Fibroblast of the aortic adventitia (primary cell): ENCODE measurements at regions not wholly inside any gene's neighbourhood (a gene's known extent, or its start where the extent isn't known, plus 50 kb on each side); places are given as distances from the start of the nearest gene placed in this dataset.

Experiments used
- DNase-seq: peaks from one replicate; pipeline ENCODE4 v3.0.0-alpha.2; 2010; ENCODE audit warnings: low read depth
- H3K4me3 ChIP-seq: 2 replicates; pipeline ENCODE4 v1.5.1; 2011; ENCODE audit warnings: low read depth, mild to moderate bottlenecking, control low read depth, low read length, moderate library complexity
- TF ChIP-seq, protein P1 (sequence below): IDR thresholded peaks from 2 replicates; pipeline ENCODE4 v1.5.1; 2011; ENCODE audit warnings: mild to moderate bottlenecking, low read length, control low read depth, inconsistent platforms; ENCODE audit not compliant: insufficient read depth

DNA sequence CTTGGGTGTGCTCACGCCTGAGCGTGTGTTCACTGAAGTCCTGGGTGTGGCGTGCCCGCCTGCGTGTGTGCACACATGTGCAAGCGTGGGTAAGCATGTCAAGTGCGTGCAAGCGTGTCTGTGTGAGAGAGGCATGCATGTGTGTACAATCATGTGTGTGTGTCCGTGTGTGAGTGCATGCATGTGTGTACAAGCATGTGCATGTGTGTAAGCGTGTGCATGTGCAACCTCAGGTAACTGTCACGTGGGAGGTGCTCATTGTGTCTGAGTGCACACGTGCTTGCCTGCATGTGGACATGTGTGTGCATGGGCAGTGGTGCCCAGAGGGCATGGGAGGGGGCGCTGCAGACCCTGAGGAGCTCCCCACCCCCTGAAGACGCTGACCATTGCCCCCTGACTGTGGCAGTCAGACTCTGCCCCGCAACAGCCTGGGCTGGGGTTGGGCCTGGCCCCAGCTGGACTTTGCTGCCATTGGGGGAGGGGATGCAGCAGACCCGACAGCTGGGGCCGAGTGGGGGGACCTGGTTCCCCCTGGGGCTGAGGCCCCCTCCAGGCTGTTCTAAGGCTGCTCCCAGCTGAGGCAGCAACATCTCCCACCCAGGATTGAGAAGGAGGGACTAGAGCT lies 88.1 kb downstream of the UNCX start:
- no peak overlapping the region for H3K4me3 ChIP-seq
- DNase-seq, result no peak
- TF ChIP-seq, protein P1, sequence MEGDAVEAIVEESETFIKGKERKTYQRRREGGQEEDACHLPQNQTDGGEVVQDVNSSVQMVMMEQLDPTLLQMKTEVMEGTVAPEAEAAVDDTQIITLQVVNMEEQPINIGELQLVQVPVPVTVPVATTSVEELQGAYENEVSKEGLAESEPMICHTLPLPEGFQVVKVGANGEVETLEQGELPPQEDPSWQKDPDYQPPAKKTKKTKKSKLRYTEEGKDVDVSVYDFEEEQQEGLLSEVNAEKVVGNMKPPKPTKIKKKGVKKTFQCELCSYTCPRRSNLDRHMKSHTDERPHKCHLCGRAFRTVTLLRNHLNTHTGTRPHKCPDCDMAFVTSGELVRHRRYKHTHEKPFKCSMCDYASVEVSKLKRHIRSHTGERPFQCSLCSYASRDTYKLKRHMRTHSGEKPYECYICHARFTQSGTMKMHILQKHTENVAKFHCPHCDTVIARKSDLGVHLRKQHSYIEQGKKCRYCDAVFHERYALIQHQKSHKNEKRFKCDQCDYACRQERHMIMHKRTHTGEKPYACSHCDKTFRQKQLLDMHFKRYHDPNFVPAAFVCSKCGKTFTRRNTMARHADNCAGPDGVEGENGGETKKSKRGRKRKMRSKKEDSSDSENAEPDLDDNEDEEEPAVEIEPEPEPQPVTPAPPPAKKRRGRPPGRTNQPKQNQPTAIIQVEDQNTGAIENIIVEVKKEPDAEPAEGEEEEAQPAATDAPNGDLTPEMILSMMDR, result no peak

DNA sequence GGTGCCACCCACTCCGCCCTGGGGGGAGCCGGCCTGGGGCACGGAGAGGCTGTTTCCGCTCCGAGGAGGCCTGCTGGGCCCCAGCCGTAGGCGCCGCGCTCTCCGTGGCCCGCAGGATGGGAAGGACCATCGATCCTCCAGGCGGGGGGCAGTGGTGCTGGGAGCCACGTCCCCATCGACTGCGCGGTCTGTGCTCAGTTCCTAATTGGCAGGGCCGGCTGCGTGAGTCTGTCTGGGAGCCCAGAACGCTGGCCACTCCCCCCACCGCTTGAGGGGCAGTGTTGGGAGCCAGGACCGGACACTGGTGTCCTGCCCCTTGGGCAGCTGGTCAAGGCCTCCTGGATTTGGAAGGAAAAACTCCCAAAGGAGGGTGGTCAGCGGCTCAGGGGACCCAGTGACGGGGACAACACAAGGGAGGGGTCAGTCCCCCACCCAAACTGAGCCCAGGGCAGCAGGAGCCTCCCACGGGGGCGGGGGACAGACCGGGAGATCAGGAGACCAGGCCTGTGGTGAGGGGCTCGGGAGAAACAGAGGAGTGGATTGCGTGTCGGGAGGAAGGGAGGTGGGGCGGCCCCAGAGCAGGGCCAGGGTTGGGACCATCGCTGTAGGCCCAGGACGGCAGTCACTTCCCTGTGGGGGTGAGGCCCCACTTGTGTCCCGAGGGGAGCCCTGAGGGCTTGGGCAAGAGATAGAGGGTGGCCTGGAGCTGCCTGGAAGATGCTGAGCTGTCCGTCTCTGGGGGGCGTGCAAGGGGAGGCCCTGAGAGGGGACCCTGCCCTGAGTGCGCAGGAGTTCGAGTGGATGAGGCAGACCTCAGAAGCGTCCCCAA lies 89.0 kb downstream of the UNCX start:
- H3K4me3 ChIP-seq, result no peak overlapping the region
- TF ChIP-seq, protein P1, result no peak
- DNase-seq, result no peak

DNA sequence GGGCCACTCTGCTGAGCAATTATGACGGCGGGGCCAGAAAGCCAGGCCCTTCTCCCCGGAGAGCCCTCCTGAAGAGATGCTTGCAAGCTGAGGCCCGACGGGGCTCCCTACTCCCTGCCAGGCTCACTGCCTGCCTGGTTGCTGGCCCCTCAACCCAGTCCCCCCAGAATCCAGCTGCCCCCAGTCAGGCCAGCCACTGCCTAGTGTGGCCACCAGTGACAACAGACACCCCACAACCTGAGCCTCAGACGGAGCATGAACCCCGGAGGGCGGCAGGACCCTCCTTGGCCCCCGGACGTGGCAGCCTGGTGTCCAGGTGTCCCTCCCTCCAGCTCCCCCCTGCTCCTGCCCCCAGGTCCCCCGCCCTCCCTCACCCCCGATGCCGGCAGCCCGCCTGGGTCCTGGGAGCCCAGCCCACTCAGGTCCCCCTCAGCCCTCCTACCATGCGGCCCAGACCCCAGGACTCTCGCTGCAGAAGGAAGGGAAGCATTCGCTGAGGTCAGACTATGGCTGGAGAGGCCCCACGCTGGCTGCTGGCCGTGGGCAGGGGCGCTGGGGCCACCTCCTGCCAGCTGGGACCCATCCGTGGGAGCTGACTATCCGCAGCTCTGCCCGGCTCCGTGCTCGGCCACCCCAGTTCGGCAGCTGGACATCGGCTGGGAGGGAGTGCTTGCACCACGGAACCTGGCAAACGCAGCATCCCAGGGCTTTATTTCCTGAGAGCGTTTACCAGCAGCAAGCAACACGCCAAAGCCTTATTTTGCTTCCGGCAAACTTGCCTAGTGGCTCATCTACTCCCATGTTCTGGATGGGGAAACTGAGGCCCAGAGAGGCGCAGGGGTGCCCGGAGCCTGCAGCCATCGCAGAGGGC lies 89.8 kb downstream of the UNCX start:
- TF ChIP-seq, protein P1, result no peak
- DNase-seq, result no peak
- no peak overlapping the region for H3K4me3 ChIP-seq

DNA sequence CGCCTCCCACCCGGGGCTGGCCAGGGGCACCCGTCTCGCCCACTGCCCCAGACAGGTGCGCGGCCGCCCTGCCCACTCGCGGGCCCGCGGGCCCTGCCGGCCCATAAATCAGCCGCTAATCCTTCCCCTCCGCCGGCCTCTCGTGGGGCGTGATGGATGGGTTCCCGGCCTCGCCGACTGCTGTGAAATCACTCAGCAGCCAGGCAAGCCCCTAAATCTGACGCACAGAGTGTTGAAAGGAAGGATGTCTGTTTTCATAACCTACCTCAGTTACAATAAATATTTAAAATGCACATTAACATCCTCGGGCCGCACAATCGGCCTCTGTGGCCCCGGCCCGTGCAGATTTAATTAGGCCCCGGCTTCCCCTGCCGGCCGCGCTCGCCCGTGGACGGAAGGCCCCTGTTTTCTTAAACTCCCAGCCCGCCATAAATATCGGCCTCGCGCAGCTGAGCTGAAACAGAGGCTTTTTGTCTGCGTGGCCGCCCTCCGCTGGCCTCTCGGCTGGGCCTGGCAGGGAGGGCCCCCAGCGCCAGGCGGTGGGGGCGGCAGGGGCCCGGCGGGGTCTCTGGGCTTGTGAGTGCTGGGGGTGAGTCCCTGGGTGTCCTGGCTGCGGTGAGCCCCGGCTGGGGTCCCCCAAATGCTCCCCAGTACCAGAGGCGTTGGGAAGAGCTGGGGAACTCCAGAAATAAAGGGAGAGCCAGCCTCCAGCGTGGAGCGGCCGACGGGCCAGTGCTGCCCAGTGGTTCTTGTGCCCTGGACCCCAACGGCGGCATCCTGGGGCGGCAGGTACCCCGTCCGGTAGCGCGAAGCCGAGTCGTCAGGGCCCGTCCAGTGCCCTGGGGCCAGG lies 90.7 kb downstream of the UNCX start:
- no peak for DNase-seq
- TF ChIP-seq, protein P1, result no peak
- no peak overlapping the region for H3K4me3 ChIP-seq

DNA sequence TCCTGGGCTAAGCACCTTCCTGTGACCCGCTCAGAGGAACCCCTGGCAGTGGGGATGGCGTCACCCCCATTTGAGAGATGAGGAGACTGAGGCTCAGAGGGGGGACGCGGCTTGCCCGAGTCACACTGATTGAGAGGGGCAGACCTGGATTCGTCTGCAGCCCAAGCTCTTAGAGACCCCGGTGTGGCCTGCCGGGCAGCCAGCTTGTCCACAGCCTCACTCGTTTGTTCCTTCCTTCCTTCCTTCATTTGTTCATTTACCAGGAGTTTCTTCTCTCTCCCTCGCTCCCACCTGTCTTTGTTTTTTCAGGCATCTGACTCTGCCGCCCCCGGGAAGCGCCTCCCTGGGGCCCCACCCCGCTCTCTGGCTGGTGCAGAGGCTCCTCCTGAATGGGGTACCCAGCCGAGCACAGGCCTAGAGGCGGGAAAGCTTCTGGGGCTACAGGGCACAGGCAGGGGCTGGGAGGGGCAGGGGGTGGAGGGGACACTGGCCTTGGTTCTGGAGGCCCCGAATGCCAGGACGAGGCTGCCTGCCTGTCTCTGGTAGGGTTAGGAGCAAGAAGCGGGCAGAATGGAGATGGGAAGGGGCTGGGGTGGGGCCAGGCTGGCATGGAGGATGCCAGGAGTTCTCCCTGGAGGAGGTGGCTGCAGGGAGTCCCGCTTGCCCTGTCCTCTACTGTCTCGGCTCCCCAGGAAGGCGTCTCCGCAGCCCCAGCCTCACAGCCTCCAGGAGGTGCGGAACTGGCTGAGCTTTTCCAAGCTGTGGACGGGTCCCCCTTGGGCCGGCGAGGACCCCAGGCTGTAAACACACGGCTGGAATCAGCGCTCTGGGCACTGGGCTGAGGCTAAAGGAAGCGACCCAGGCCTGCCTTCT lies 91.6 kb downstream of the UNCX start:
- H3K4me3 ChIP-seq, result no peak overlapping the region
- no peak for DNase-seq
- TF ChIP-seq, protein P1, result no peak
